ENCODE measurements at regions not wholly inside any gene's neighbourhood (a gene's known extent, or its start where the extent isn't known, plus 50 kb on each side); places are given as distances from the start of the nearest gene placed in this dataset.

GRCh38 chr2:236656721-236657120 lies 87.1 kb downstream of the ACKR3 start:
- no peak for DNase-seq

GRCh38 chr2:236657215-236657614 lies 87.6 kb downstream of the ACKR3 start:
- DNase-seq, result no peak

GRCh38 chr2:236657801-236658200 lies 88.2 kb downstream of the ACKR3 start:
- no peak for DNase-seq

GRCh38 chr2:236658974-236659757 lies 89.5 kb downstream of the ACKR3 start:
- no peak for DNase-seq

DNA sequence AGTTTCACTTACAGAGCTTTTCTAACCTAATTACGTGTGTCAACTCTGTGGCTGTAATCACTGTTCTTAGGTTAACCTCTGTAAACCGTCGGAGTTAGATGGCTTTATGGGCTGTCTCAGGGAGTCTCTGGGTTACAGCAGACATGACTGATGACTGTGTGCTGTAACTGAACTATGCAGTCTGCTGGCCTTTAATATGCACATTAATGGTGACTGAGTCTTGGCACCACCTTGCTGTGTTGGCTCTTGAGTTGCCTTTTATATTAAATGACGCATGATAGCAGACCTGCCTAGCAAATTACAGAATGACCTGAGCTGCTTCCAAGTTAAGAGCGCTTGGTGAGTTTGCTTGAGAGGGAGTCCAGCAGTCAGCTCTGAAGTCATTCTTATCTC lies 90.1 kb downstream of the ACKR3 start:
- no peak for DNase-seq

DNA sequence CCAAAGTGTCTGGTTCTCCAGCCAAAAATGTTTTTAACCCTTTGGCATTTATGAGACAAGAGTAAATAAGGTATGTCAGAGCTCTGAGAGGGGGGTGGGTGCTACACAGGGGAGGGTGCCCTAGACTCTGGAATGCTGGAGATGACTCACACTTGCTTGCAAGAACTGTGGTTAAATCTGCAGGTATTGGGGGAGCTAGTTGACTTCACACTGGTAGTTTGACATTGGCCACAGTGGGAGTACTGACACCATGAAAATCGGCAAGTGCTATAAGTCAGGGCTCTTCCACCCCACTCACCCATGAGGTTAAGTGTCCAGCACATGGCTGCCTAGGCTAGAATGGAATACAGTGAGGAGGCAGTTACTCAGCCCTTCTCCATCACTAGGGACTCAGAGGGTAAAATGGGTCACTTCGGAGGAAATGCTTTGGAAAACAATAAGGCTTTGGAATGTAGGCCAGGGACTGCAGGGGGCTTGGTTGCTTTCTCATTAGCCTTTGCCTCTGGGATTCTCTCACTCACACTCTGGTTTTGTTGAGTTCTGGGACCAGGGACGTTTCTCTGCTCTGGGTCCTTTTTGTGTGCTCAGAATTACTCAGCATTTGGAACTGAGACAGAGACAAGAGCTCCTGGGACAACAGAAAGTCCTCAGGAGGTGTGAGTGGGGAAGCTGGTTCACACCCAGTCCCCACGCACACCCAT lies 91.6 kb downstream of the ACKR3 start:
- DNase-seq, result no peak

DNA sequence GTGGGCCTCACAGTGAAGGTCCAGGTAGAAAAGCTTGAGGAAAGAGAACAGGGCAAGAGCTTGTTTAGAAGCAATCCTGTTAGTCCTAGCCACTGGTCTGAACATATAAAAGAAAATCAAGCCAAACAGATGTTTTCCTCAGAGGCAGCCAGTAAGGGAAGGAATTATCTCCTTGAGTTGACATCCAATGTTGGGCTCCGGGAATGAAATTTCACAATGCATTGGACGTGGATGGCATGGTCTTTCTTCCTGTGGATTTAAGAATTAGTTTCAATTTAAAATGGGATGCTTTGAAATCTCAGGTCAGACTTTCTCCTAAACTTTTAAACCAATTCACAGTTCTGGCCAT lies 92.1 kb downstream of the ACKR3 start:
- DNase-seq, result no peak

GRCh38 chr2:236662231-236663185 lies 92.9 kb downstream of the ACKR3 start:
- DNase-seq, result no peak

GRCh38 chr2:236663287-236664101 lies 93.9 kb downstream of the ACKR3 start:
- no peak for DNase-seq

- no peak for DNase-seq
Measured at GRCh38 chr2:236664136-236664535, 94.5 kb downstream of the ACKR3 start.

GRCh38 chr2:236665101-236665500 lies 95.5 kb downstream of the ACKR3 start:
- no peak for DNase-seq

DNA sequence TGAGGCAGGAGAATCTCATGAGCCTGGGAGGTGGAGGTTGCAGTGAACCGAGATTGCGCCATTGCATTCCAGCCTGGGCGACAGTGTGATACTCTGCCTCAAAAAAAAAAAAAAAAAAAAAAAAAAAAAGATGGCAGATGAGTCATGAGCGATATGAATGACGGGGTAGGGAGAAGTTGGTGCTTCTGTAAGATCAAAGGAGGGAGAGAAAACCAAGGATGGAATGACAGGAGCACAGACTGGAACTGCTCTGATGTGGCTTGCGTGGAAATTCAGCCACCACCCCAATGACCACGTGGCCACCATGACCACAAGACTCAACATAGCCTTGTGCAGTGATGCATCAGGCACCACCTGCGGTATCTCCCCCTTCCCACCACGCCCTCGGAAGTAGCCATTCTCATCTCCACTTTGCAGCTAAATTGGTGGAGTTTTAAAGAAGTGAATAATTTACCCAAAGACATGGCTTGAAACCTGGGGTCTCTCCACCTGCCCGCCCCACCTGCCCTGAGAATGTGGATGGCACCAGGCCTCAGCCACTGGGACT lies 96.0 kb downstream of the ACKR3 start:
- no peak for DNase-seq

DNA sequence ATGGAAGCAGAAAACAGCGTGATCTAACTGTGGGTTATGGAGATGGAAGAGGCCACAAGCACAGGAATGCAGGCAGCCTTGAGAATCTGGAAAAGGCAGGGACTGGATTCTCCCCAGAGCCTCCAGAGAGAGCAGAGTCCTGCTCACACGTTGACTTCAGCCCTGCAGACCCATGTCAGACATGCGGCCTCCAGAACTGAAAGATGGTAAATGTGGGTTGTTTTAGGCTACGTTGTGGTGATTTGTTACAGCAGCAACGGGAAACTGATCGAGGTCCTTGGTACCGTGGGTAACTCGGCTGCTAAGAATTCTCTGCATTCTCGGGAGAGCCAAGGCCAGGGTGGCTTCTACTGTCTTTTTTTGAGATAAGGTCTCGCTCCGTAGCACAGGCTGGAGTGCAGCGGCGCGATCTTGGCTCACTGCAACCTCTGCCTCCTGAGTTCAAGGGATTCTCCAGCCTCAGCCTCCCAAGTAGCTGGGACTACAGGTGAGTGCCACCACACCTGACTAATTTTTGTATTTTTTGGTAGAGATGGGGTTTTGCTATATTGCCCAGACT lies 97.1 kb downstream of the ACKR3 start:
- no peak for DNase-seq

- DNase-seq, result no peak
Measured at GRCh38 chr2:236667526-236667925, 97.9 kb downstream of the ACKR3 start.

DNA sequence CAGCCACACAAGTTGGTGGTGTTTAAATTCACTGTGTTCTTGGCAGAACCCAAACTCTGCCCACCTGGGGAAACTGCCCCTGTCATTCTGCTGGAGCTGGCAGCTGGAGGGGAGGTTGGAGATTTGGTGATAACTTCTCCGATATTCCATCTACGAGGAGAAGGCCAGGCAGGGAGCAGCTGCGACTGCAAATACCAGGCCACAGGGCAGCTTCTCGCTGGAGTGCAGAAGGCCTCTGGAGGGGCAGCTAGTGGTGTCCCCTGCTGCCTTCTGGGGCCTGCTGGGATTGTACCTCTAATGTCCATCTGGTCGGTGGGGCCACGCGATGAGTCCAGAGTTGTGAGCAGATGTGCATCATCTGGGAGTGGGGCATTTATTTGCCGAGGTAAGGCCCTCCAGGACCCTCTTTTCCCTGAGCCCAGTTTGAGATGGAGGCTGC lies 98.9 kb downstream of the ACKR3 start:
- DNase-seq, result no peak

GRCh38 chr2:236670235-236670620 lies 100.6 kb downstream of the ACKR3 start:
- no peak for DNase-seq

- DNase-seq, result no peak
Measured at GRCh38 chr2:236671896-236672562, 102.4 kb downstream of the ACKR3 start.

- DNase-seq, result no peak
Measured at GRCh38 chr2:236672606-236673005, 103.0 kb downstream of the ACKR3 start.

DNA sequence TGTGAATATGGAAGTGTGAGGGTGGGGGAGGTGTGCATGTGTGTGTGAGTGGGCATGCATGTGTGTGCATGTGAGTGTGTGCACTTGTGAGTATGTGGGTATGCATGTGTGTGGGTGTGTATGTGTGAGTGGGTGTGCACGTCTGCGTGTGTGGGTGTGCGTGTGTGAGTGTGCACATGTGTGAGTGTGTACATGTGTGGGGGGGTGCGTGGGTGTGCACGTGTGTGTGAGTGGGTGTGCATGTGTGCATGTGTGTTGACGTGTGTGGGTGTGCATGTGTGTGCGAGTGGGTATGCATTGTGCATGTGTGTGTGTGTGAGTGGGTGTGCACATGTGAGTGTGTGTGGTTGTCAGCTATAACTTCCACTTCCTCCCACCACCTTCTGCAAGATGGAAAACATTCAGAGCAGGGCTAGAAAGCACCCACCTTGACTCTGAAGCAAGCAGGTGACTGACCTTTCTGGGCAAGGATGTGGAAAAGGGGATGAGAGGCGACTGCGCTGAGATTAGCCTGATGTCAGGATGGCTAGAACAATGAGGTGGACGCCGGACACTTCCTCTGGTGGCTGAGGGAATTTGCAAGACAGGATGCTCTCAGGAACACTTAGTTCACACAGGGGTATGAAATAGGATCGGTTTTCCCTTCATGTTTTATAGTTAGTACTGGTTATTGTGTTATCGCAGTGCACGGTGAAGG lies 103.6 kb downstream of the ACKR3 start:
- no peak for DNase-seq

GRCh38 chr2:236673823-236674185 lies 104.2 kb downstream of the ACKR3 start:
- no peak for DNase-seq

GRCh38 chr2:236674238-236674637 lies 104.6 kb downstream of the ACKR3 start:
- no peak for DNase-seq

Measured in activated naive CD4-positive, alpha-beta T cell treated with anti-CD3 and anti-CD28 coated beads, Interleukin-2, amount 50 U/mL, for 16 hours (primary cell).